HG02870 (cell line): ENCODE measurements at regions not wholly inside any gene's neighbourhood (a gene's known extent, or its start where the extent isn't known, plus 50 kb on each side); places are given as distances from the start of the nearest gene placed in this dataset.
"Not testable (repeated sequence)": the region's sequence is repeated elsewhere in the genome, so short reads cannot be mapped to it uniquely, and the experiment has no call there.

Experiments
- ATAC-seq: cut with Tn5 transposase; IDR thresholded peaks from one replicate; pipeline ENCODE4 v1.9.1; 2021; ENCODE audit warnings: mild to moderate bottlenecking, moderate library complexity; ENCODE audit not compliant: unreplicated experiment

DNA sequence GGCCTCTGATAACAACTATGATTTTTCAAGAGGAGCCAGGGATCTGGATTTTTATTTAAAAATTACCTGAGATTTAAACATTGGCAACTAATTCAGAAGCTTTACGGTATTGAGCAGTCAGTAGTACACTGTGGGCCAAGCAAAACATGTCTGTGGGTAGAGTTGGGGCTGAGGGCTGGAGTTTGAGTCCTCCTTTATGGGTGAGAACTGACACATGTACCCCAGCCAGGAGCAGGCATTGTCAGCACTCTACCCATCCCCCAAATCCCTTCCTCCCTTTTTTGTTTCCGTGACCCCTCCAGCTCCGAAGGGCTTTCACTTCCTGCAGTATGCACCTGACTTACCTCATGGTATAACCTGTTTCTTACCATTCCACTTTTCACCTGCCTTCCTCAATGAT, 131.4 kb downstream of the SNX5 start:
- ATAC-seq = no peak

DNA sequence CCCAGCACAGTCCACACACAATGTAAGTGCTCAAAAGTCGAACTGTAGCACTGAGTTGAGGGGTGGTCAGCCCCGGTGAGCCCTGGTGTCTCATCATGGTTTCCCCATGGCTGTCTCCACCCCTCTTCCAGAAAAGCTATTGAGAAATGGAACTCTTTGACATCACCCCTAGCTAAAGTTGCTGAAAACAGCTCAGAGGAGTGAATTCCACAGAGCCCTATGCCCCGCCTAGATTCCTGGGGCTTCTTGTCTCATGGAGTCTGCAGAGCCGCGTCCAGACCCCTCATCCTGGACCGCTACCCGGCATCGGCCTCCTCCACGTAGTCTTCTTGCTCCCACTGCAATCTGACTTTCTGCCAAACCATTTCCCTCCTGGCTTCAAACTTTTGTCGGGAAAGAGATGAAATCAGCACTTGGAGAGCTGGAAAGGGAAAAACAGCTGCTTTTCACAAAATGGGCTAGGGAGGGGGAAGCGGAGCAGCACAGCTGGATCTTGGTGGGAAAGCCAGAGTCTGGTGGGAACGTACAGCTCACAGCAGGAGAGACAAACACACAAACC, 132.2 kb downstream of the SNX5 start:
- ATAC-seq = no peak

DNA sequence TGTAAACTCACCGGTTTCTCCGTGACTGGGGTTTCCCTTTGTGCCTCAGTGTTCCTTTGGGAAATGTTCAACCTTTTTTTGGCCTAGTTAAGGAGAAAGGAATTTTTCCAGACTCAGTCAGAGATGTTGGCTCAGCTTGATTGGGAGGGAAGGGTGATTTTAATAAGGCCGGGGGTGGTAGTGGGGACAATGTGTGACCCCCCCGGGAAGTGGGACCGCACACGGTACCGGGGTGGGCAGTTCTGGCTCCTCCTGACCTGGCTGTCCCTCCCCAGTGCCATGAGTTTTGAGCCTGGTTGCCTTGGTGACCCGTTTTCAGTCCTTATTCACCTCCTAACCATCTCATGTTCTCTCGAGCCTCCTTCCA, 132.7 kb downstream of the SNX5 start:
- no peak for ATAC-seq

DNA sequence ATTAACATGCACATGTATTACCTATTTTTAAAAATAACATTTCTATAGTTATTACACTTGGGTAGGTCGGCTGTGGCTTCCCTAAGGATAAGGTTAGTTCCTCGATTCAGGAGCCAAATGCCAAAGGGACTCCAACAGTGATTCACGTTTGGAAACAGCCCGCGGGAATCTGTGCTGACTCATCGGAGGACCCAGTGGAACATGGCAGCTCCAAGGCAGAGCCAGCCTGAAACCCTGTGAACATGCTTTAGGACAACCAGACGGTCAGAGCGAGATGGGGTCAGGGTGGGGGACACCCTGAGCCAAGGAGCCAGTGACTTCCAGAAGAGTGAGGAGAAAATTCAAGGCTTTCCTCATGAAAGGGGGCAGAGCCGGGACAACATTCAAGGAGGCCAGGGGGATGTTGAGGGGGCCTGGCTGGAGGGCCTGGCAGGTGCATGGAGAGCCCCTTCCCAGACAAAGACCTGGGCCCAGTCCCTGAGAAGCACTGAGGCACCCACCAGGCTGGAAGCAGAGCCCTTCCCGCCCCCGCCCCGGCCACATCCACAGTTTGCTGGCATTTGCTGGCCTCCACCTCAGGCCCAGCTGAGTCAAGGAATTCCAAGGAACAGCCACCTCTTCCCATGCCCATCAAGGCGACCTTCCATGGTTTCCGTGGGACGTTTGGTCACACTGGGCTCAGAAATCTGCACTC, 133.2 kb downstream of the SNX5 start:
- ATAC-seq = no peak

DNA sequence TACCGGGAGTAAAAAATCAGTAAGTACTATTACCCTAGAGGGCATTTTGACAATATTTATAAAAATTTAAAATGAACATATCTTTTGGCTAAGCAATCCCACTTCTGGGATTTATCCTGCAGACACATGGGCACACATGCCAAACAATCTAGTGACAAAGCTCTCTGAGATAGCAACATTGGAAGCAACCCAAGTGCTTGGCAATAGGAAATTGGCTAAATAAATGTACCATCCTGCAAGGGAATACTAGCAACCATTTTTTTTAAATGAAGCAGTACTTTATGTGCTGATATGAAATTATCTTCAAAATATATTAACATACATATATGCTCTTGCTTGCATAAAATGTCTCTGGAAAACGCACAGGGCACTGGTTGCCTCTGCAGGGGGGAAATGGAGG, 133.8 kb downstream of the SNX5 start:
- no peak for ATAC-seq

DNA sequence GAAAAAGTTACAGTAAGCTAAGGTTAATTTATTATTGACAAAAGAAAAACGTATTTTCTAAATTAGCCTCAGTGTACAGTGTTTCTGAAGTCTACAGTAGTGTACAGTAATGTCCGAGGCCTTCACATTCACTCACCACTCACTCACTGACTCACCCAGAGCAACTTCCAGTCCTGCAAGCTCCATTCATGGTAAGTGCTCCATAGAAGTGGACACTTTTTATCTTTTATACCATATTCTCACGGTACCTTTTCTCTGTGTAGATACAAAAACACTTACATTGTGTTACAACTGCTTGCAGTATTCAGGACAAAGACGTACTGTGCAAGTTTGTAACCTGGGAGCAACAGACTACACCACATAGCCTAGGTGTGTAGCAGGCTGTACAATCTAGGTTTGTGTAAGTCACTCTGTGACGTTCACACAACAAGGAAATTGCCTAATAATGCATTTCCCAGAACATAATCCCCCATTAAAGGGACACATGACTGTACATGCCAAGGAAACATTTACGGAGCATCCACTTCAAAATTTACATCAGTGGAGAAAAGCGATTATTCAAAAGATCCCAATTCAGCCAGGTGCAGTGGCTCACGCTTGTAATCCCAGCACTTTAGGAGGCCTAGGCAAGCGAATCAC, 133.4 kb downstream of the BANF2 start:
- ATAC-seq = no peak

DNA sequence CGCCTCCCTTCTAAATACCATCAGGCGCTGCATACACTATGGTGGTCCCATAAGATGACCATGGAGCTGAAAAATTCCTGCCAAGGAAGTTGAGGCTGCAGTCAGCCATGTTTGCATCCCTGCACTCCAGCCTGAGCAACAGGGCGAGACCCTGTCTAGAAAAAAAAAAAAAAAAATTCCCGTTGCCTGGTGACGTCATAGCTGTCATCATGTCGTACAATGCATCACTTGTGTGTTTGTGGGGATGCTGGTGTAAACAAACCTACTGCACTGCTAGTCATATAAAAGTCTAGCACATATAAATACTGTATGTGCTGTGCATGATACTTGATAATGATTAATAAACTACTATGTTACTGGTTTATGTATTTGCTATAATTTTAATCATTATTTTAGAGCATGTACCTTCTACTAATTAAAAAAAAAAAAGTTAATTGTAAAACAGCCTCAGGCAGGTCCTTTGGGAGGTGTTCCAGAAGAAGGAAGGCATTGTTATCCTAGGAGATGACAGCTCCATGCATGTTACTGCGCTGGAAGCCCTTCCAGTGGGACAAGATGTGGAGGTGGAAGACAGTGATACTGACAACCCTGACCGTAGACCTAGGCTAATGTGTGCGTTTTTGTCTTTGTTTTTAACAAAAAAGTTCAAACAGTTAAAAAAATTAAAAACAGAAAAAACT, 132.6 kb downstream of the BANF2 start:
- no peak for ATAC-seq

DNA sequence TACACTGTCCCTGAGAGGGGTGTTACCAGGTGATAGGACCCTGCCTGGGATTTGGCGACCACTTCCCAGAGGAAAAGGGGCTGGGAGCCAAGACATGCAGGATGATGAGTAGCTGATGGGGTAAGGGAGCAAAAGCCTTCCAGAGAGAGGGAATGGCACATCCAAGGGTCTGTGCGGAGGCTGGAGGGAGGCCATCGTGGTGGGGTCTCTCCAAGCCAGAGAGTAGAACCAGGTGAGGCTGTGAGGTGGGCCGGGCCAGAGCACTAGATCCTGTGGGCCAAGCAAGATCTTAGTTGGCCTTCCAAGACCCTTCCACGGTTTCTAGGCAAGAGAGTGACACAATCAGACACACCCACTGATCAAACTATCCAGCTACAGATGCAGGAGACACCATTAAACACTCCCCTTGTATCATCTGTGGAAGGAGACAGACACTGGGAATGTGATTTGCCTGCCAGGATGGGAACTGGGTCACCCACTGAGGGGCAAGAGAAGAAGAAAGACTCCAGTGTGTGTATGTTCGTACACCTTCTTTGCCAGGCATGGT, 128.9 kb downstream of the BANF2 start:
- ATAC-seq = no peak

DNA sequence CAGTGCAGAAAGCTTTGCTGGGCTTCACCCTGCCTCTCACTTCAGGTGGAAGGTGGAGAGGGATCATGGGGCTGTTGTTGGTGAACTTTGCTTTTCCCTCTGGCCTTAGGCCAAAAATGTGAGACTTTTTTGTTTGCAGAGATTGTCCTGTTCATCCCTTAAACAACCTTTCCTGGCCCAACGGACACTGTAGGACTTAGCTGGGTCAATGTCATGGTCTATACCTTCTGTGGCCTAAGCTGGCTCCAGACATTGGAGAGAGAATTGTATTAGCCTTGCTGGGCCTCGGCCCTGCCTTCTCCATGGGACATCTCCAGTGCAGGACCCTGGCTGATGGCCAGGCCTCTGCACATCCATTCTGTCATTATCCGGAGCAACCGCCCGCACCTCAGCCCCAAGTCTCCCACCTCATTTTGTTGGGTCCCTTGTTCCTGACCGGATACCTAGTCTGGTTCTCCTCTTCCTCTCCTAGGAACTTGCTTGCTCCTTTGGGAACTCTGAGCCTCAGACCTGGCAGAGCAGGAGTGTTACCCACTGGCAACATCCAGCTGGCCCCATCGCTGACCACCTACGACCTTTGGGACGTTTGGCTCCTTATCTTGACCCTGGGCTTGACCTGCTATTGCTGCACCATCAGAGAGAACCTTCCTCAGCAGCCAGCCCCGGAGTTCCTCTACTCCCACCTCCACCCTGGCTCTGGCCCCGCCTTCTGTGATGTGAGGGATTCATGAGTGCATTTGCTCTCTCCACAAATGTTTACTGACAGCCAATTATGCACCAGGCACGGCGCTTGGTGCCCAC, 128.2 kb downstream of the BANF2 start:
- ATAC-seq = no peak

DNA sequence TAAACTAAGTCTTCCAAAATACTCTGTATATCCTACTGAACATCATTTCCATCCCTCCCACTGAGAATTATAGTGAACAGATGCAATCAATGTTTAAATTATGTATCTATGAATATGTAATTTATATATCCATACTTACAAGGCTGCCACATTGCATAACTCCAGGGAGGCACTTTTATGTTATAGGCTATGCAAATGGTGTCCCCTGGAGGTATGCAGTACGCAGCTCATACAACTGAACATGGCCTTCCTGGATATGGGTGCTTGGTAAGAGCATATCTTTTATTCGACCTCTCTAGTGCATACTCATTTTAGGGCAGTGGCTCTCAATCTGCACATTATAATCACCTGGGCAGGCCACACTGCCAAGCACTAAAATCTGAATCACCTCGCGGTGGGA, 127.3 kb downstream of the BANF2 start:
- no peak for ATAC-seq

DNA sequence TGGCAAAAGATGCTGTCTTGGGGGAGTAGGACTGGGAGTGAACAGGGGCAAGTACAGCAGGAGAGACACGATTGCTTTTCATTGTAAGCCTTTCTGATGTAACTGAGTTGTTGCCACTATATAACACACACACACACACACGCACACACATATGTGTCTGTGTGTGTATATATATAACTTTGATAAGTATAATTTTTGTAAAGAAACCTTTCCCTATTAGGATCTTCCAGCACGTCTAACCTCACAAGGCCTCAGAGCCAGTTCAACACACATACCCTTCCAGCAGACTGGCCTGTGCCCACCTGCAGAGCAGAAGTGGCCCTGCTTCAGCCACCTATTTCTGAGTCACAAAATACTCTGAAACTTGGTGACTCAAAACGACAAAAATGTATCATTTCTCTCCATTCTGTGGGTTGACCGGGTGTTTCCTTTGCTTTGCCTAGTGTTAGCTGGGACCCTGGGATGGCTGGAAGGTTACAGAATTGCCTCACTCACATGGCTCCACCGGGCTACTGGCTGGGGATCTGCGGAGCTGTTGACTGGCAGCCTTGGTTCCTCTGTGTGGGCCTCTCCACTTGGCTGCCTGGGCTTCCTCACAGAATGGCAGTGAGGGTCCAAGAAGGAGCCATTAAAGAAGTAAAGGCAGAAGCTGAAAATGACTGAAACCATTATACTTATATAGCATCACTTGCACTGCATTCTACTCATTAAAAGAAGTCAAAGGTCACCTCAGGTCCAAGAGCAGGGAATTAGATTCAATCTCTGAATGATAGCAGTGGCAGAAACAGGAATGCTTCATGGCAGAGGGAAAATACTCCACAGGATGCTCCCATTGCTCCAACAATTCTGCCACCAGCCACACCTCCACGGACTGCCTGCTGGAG, 126.4 kb downstream of the BANF2 start:
- peak; percentile 90 for ATAC-seq

DNA sequence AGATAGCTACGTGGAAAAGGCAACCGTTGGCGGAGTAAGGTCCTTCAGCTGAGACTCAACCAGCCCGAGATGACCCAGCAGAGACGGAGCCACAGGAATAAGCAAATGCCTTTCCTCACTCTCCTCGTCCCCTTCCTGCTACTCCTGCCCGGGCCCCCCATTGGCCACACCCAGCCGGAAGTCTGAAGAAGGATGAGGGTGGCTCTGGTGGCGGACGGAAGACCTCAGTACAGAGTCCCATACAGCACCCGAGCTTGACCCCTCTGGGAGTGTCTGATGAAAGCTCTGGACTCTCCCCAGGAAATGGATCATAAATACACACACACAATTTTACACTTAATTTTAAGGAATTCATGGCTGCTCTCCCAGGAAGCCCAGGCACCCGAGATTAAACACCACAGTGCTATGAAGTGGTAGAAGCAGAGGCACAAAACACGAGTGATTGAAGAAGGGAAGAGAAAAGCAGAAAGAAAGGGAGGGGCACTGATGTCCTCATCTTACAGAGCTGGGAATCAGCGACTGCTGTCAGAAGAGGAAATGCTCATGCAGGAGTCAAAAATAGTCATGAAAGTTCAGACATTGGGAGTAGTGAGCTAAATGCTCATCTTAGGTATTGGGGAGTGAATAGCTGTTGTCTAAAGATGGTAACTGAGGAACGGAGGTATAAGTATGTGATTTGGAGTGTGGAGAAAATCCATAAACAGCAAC, 125.6 kb downstream of the BANF2 start:
- peak; percentile 1 for ATAC-seq

DNA sequence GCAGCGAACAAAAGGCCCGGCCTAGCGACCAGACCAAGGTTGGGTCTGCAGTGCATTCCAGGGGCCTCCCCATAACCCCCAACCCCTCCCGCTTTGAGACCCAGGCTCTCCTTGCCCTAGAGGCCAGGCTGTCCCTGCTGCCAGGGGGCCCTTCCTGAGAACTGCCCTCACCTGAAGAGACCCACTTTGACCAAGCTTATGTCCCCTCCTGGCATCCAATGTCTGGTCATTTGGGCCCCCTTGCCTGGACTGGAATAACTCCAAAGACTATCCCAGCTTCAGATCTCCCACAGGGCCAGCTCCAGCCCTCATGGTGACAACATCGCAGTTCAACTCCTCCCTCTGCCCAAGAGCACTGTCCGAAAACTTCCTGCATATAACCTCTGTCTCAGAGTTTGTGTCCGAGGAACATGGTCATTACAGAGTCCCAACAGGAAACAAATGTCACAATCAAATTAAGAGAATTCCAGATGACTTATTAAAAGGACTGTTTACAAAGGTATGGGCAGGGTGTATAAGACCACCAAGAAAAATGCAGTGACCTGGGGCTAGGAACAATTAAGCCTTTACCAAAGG, 125.0 kb downstream of the BANF2 start:
- no peak for ATAC-seq

DNA sequence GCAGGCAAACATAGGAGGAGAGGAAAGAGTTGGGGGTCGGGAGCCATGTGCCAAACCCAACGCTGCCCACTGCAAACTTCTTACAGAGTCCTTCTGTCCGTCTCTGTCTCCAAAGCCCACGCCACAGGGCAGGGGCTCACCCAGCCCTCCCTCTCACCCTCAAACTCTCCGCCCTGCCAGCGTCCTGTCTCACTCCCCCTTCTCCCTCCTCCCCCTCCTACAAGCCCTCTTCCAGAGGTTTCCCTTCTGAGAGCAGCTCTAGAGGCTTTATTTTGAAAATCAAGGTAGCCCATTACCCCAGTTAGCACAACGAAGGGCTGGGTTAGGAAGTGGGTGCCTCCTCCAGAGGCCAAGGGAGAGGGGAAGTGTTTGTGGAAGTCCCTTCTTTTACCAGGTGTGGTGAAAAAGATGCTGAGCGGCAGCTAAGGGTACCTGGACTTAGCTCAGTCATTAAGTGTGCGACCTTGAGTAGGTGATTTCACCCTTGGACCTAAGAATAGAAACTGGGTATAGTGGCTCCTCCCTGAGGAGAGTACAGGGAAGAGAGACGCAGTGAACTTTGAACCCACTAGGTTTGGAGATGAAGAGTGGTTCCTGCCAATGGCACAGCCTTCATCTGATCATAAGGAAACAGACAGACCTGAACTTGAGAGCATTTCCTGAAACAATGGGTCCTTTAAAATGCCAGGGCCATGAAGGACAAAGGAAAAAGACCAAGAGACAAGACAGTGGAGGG, 123.8 kb downstream of the BANF2 start:
- ATAC-seq = no peak

DNA sequence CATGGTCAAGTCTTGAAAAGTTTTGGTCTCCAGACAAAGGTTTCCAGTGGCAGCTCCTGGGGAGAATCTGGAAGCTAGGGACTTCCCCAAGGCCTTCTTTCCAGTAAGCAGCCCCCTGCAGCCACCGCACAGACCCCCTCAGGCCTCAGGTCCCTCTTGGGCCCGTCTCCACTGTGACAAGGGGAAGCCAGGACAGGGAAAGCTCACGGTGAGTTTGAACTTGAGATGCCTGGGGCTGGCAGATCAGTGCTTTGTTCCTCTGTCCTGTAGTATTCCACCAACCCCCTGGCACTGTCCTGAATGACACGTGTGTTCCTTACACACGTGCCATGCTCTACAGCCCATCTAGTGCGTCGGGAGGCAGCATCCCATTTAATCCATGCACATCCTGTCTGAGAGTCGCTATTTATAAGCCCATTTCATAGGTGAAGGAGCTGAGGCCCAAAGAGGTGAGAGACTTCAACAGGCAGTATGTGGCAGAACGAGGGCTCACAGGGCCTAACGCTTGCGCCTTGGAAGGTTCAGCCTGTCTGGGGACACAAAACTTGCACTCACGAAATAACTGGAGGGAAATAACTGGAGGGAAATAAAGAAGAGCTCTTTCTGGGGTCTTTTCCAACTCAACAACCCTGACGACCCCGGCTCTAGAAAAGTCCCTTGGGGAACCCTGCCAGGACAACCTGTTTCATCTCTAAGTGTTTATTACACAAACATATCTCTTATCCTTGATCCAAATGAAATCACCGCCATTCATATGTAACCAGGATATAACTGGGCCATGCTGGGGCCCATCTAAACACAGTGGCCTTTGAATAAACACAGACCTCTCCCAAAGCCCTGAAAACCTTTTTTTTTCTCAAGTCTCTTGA, 123.0 kb downstream of the BANF2 start:
- ATAC-seq = no peak

DNA sequence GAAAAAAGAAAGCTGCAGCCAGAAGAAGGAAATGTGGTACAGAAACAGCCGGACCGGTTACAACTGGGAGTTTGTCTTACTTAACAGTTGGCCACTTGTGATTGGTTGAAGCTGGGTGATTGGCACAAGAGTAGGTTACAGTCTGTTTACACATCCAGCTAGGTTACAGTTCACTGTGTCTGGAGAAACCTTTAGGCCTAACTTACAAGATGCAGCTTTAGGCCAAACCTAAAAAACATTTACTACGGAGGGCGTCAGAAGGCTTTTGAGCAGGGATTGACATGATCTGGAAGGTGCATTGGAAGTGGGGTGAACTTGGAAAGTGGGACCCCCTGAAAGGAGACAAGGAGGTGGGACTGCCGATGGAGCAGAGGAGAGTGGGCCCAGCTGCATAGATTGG, 122.3 kb downstream of the BANF2 start:
- ATAC-seq = no peak

DNA sequence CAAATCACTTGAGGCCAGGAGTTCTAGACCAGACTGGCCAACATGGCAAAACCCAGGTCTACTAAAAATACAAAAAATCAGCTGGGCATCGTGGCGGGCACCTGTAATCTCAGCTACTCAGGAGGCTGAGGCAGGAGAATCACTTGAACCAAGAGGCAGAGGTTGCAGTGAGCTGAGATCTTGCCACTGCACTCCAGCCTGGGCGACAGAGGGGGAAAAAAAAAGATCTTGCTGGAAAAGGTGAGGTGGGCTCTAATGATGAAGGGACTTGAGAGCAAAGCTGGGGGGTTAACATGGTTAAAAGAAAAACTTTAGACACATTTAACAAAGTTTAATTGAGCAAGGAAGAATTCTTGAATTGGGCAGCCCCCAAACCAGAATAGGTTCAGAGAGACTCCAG, 121.8 kb downstream of the BANF2 start:
- not testable (repeated sequence) for ATAC-seq
